Lung (tissue), 11 donors: ENCODE measurements at regions not wholly inside any gene's neighbourhood (a gene's known extent, or its start where the extent isn't known, plus 50 kb on each side); places are given as distances from the start of the nearest gene placed in this dataset.
A peak's percentile ranks its signal among the peaks of the same experiment; 100 is the strongest.

Experiments used
- ATAC-seq: fragments of 200-7000 bp; cut with Tn5 transposase; one replicate; pipeline ENCODE4 v1.9.1; 2020; ENCODE audit warnings: moderate number of reproducible peaks; ENCODE audit not compliant: insufficient read depth, low FRiP score
- DNase-seq, 3 donors: peaks; one replicate each; pipeline ENCODE4 v3.0.0-alpha.2; 2013 to 2017
- H3K27ac ChIP-seq, 2 donors: one replicate each; pipeline ENCODE4 v1.5.1; 2013; ENCODE audit warnings: mild to moderate bottlenecking in 2 of 2, moderate library complexity in 2 of 2, control low read depth in 1 of 2, inconsistent platforms in 1 of 2, low read depth in 1 of 2, low read length in 1 of 2
- H3K27me3 ChIP-seq, 3 donors: one replicate each; pipeline ENCODE4 v1.5.1; 2013; ENCODE audit warnings: low read length in 2 of 3; ENCODE audit not compliant: control insufficient read depth in 3 of 3, insufficient read depth in 3 of 3
- H3K36me3 ChIP-seq, 4 donors: one replicate each; pipeline ENCODE4 v1.5.1; 2013; ENCODE audit warnings: low read length in 4 of 4, mild to moderate bottlenecking in 1 of 4, moderate library complexity in 1 of 4; ENCODE audit not compliant: control insufficient read depth in 4 of 4, insufficient read depth in 4 of 4
- H3K4me1 ChIP-seq, 5 donors: one replicate each; pipeline ENCODE4 v1.5.1; 2013; ENCODE audit warnings: low read length in 5 of 5, mild to moderate bottlenecking in 2 of 5, moderate library complexity in 1 of 5; ENCODE audit not compliant: control insufficient read depth in 5 of 5, insufficient read depth in 5 of 5
- H3K4me3 ChIP-seq: one replicate; pipeline ENCODE4 v1.5.1; 2013; ENCODE audit warnings: mild to moderate bottlenecking, control low read depth, moderate library complexity
- H3K9ac ChIP-seq, 2 donors: one replicate each; pipeline ENCODE4 v1.5.1; 2013; ENCODE audit warnings: low read length in 2 of 2, control low read depth in 1 of 2; ENCODE audit not compliant: insufficient read depth in 1 of 2
- H3K9me3 ChIP-seq, 4 donors: one replicate each; pipeline ENCODE4 v1.5.1; 2013; ENCODE audit warnings: low read length in 3 of 4, mild to moderate bottlenecking in 1 of 4, moderate library complexity in 1 of 4; ENCODE audit not compliant: control insufficient read depth in 4 of 4, insufficient read depth in 3 of 4
- CTCF ChIP-seq: IDR thresholded peaks from 2 replicates; pipeline ENCODE4 v1.5.1; 2012; ENCODE audit warnings: mild to moderate bottlenecking; ENCODE audit errors: control extremely low read depth, extremely low read depth
- WGBS, 2 donors: extraction: QIAGEN DNeasy Blood & Tissue Kit; methylation state at CpG; one replicate each; pipeline ENCODE4 v1.1.7; 2013; 5-methylcytosine and 5-hydroxymethylcytosine counted together
- donor health status: control.
- donor health status: control.
- donor health status: Bipolar disorder and iron deficiency.
- donor health status: healthy.
- donor health status: DM: yes; HTN: yes; CAD: no.

- 93 to 94% methylated on average over 12 of the region's 12 CpGs for WGBS, 2 donors
- H3K9me3 ChIP-seq, result no peaks in the 10 kb centered on the region
- no peak overlapping the region for H3K9ac ChIP-seq
- no peak for ATAC-seq
- DNase-seq, result peak in 1 of 3 donors; percentile 25
- H3K27ac ChIP-seq, result no peak overlapping the region
- TF ChIP-seq CTCF, result no peak
- no peaks in the 10 kb centered on the region for H3K27me3 ChIP-seq
- no peak overlapping the region for H3K4me3 ChIP-seq
- no peaks in the 10 kb centered on the region for H3K4me1 ChIP-seq
- H3K36me3 ChIP-seq, result no peaks in the 10 kb centered on the region
Observed at GRCh38 chr15:95799286-95800200, 531.0 kb upstream of the NR2F2 start.

GRCh38 chr15:95804484-95804883 is 526.0 kb upstream of the NR2F2 start:
- Histone ChIP-seq H3K9ac (no peak overlapping the region), H3K9me3 (peaks cover 0 to 2% (median 0%) of the 10 kb centered on the region in 4 donors), H3K27me3 (no peaks in the 10 kb centered on the region), H3K4me1 (no peaks in the 10 kb centered on the region), H3K4me3 (no peak overlapping the region), H3K36me3 (no peaks in the 10 kb centered on the region), H3K27ac (no peak overlapping the region)
- DNase-seq, result no peak
- ATAC-seq, result no peak
- TF ChIP-seq CTCF, result no peak

GRCh38 chr15:95812491-95812890 is 518.0 kb upstream of the NR2F2 start:
- H3K4me3 ChIP-seq, result no peak overlapping the region
- H3K4me1 ChIP-seq, result no peaks in the 10 kb centered on the region
- 61 to 81% methylated on average over 2 of the region's 2 CpGs for WGBS, 2 donors

More at GRCh38 chr15:95812491-95812890, 518.0 kb upstream of the NR2F2 start:
- no peak overlapping the region for H3K9ac ChIP-seq
- no peak for TF ChIP-seq CTCF
- no peaks in the 10 kb centered on the region for H3K27me3 ChIP-seq
- no peak overlapping the region for H3K27ac ChIP-seq
- no peaks in the 10 kb centered on the region for H3K9me3 ChIP-seq
- H3K36me3 ChIP-seq, result no peaks in the 10 kb centered on the region
- ATAC-seq (no peak), DNase-seq (no peak)
